ENCODE measurements at regions not wholly inside any gene's neighbourhood (a gene's known extent, or its start where the extent isn't known, plus 50 kb on each side); places are given as distances from the start of the nearest gene placed in this dataset.

DNA sequence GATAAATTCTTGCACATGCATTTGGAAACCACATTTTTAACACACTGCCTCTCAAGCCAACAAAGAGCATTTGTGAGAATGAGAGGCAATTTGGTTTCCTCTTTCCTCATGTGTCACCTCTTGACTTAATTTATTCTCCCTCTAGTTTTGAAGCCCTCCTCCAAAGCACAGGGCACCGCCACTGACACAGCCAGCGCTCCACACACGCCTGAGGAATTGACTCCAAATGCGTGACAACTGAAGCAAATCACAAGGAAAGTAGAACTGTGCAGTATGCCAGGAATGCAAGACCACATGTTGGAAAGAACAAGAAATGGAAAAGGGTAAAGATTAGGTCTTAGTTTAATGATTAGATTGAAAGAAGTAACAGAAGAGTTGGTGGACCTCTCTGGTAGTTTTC lies 173.3 kb downstream of the LSM5 start:
- TF ChIP-seq EZH2phosphoT487 (IDR thresholded peaks at IDR 0.05; ENCODE audit: insufficient read depth, low read depth) (no peak), EZH2 (IDR thresholded peaks at IDR 0.05; ENCODE audit: insufficient read depth, poor library complexity, severe bottlenecking) (no peak)
